Liver (tissue), 8 donors: ENCODE measurements at regions not wholly inside any gene's neighbourhood (a gene's known extent, or its start where the extent isn't known, plus 50 kb on each side); places are given as distances from the start of the nearest gene placed in this dataset.

ENCODE experiments used
- DNase-seq: peaks from one replicate; pipeline ENCODE4 v3.0.0-alpha.2; 2017; ENCODE audit warnings: low spot score
- H3K27ac ChIP-seq, 2 donors: one replicate each; pipeline ENCODE4 v1.7.0; 2013; ENCODE audit warnings: inconsistent platforms in 2 of 2, low read length in 2 of 2, control low read depth in 1 of 2, low read depth in 1 of 2, mild to moderate bottlenecking in 1 of 2
- H3K27me3 ChIP-seq, 4 donors: one replicate each; pipeline versions ENCODE4 v1.6.1 to v1.7.0; 2013; ENCODE audit warnings: low read length in 3 of 4, inconsistent platforms in 1 of 4, mild to moderate bottlenecking in 1 of 4, moderate library complexity in 1 of 4; ENCODE audit not compliant: control insufficient read depth in 4 of 4, insufficient read depth in 4 of 4
- H3K36me3 ChIP-seq, 4 donors: one replicate each; pipeline versions ENCODE4 v1.6.1 to v1.7.0; 2013; ENCODE audit warnings: low read length in 3 of 4, mild to moderate bottlenecking in 3 of 4, low read depth in 1 of 4, moderate library complexity in 1 of 4; ENCODE audit not compliant: control insufficient read depth in 4 of 4, insufficient read depth in 3 of 4
- H3K4me1 ChIP-seq, 4 donors: one replicate each; pipeline versions ENCODE4 v1.6.1 to v1.7.0; 2013; ENCODE audit warnings: low read length in 3 of 4, mild to moderate bottlenecking in 3 of 4, moderate library complexity in 1 of 4; ENCODE audit not compliant: control insufficient read depth in 4 of 4, insufficient read depth in 4 of 4
- H3K4me3 ChIP-seq, 3 donors: one replicate each; pipeline versions ENCODE4 v1.6.1 to v1.7.0; 2013; ENCODE audit warnings: low read length in 3 of 3, control low read depth in 1 of 3, low read depth in 1 of 3, mild to moderate bottlenecking in 1 of 3
- H3K9ac ChIP-seq, 2 donors: one replicate each; pipeline ENCODE4 v1.7.0; 2013; ENCODE audit warnings: low read length in 2 of 2, mild to moderate bottlenecking in 2 of 2, moderate library complexity in 2 of 2, control low read depth in 1 of 2, low read depth in 1 of 2
- H3K9me3 ChIP-seq, 4 donors: one replicate each; pipeline versions ENCODE4 v1.6.1 to v1.7.0; 2013; ENCODE audit warnings: low read length in 3 of 4; ENCODE audit not compliant: control insufficient read depth in 4 of 4
- EGR1 ChIP-seq, 2 donors: IDR thresholded peaks; 2 replicates each; pipeline ENCODE4 v1.6.1; 2016 to 2018; ENCODE audit warnings: antibody characterized with exemption in 2 of 2, low read depth in 2 of 2
- FOXA1 ChIP-seq: IDR thresholded peaks from 2 replicates; pipeline ENCODE4 v1.6.1; 2016; ENCODE audit warnings: antibody characterized with exemption
- FOXA2 ChIP-seq: IDR thresholded peaks from 2 replicates; pipeline ENCODE4 v1.6.1; 2016; ENCODE audit warnings: antibody characterized with exemption
- HNF4A ChIP-seq, 2 donors: conservative IDR thresholded peaks; 2 replicates each; pipeline ENCODE4 v1.6.1; 2016; ENCODE audit warnings: antibody characterized with exemption in 2 of 2, mild to moderate bottlenecking in 2 of 2
- HNF4G ChIP-seq: IDR thresholded peaks from 2 replicates; pipeline ENCODE4 v1.6.1; 2016; ENCODE audit warnings: antibody characterized with exemption
- JUND ChIP-seq, 2 donors: IDR thresholded peaks; 2 replicates each; pipeline ENCODE4 v1.6.1; 2016; ENCODE audit warnings: antibody characterized with exemption in 2 of 2
- NR2F2 ChIP-seq: IDR thresholded peaks from 2 replicates; pipeline ENCODE4 v1.6.1; 2016; ENCODE audit warnings: antibody characterized with exemption
- RAD21 ChIP-seq, 2 donors: IDR thresholded peaks; 2 replicates each; pipeline ENCODE4 v1.6.1; 2016; ENCODE audit warnings: antibody characterized with exemption in 2 of 2, mild to moderate bottlenecking in 2 of 2
- RXRA ChIP-seq, 2 donors: IDR thresholded peaks; 2 replicates each; pipeline ENCODE4 v1.6.1; 2017 to 2018; ENCODE audit warnings: antibody characterized with exemption in 2 of 2, mild to moderate bottlenecking in 1 of 2
- SP1 ChIP-seq: IDR thresholded peaks from 2 replicates; pipeline ENCODE4 v1.6.1; 2018; ENCODE audit warnings: antibody characterized with exemption, mild to moderate bottlenecking
- YY1 ChIP-seq: IDR thresholded peaks from 2 replicates; pipeline ENCODE4 v1.6.1; 2016; ENCODE audit warnings: antibody characterized with exemption, mild to moderate bottlenecking
- WGBS: extraction: QIAGEN DNeasy Blood & Tissue Kit; methylation state at CpG from one replicate; pipeline ENCODE4 v1.1.7; 2013; 5-methylcytosine and 5-hydroxymethylcytosine counted together
- TF ChIP-seq, protein P1 (sequence below): IDR thresholded peaks from 2 replicates; pipeline ENCODE4 v1.6.1; 2016; ENCODE audit warnings: antibody characterized with exemption
- TF ChIP-seq, protein P2 (sequence below): fragments of 150-350 bp; IDR thresholded peaks from 2 replicates; pipeline ENCODE4 v1.5.1; 2017; ENCODE audit warnings: improper control_type of control experiment, low read depth, low read length; ENCODE audit not compliant: missing input control
- TF ChIP-seq, protein P3 (sequence below): IDR thresholded peaks from 2 replicates; pipeline ENCODE4 v1.6.1; 2016; ENCODE audit warnings: antibody characterized with exemption
- TF ChIP-seq, protein P4 (sequence below): IDR thresholded peaks from 2 replicates; pipeline ENCODE4 v1.6.1; 2016; ENCODE audit warnings: antibody characterized with exemption, mild to moderate bottlenecking
- donor health status: healthy.
- donor health status: healthy.
- donor health status: healthy.
- donor health status: healthy.
- donor health status: healthy.

DNA sequence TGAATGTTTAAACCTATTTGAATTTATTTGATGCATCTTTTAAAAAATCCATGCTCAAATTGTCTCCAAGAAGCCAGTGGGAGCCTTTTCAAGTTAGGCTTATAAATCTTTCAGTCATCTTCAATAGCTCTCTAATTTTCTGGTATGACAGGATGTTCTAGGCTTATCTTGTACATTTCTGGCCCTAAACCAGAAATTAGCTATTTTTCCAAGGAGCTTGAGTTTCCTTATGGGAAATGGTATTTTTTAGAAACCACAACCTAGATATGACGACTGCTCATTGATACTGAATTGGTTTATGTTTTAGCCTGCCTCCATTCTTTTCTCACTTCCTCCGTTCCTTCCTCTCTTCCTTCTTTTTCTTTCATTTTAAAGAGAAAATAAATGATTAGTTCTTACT lies 172.3 kb downstream of the SPRY1 start:
- Histone ChIP-seq H3K9me3 (no peaks in the 10 kb centered on the region), H3K9ac (no peak overlapping the region), H3K27me3 (no peaks in the 10 kb centered on the region), H3K4me3 (no peak overlapping the region), H3K36me3 (no peaks in the 10 kb centered on the region), H3K4me1 (no peaks in the 10 kb centered on the region), H3K27ac (no peak overlapping the region)
- TF ChIP-seq FOXA1: no peak
- no peak for TF ChIP-seq YY1
- TF ChIP-seq, protein P1, sequence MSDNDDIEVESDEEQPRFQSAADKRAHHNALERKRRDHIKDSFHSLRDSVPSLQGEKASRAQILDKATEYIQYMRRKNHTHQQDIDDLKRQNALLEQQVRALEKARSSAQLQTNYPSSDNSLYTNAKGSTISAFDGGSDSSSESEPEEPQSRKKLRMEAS: no peak
- TF ChIP-seq RAD21 (IDR thresholded peaks at IDR 0.05): no peak
- TF ChIP-seq FOXA2: no peak
- no peak for TF ChIP-seq JUND (IDR thresholded peaks at IDR 0.05)
- TF ChIP-seq HNF4G: no peak
- WGBS: 76% methylated on average over 2 of the region's 2 CpGs
- no peak for DNase-seq

DNA sequence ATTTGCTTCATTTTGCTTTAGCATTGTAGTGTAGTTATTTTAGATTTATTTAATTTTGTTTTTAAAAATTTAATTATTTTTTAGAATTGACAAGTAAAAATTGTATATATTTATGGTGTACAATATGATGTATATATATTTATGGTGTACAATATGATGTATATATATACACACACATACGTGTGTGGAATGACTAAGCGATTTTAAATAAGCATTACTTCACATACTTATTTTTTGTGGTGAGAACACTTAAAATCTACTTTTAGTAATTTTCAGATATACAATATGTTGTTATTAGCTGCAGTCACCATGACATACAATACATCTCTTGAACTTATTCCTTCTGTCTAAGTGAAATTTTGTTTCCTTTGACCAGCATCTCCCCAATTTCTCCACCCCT lies 172.9 kb downstream of the SPRY1 start:
- no peaks in the 10 kb centered on the region for H3K27me3 ChIP-seq
- H3K4me1 ChIP-seq: no peaks in the 10 kb centered on the region
- no peaks in the 10 kb centered on the region for H3K36me3 ChIP-seq
- H3K27ac ChIP-seq: no peak overlapping the region
- no peak for DNase-seq
- H3K9me3 ChIP-seq: no peaks in the 10 kb centered on the region
- 93% methylated on average over 2 of the region's 2 CpGs for WGBS
- TF ChIP-seq JUND (IDR thresholded peaks at IDR 0.05) (no peak), FOXA1 (no peak), FOXA2 (no peak)
- H3K4me3 ChIP-seq: no peak overlapping the region
- H3K9ac ChIP-seq: no peak overlapping the region

DNA sequence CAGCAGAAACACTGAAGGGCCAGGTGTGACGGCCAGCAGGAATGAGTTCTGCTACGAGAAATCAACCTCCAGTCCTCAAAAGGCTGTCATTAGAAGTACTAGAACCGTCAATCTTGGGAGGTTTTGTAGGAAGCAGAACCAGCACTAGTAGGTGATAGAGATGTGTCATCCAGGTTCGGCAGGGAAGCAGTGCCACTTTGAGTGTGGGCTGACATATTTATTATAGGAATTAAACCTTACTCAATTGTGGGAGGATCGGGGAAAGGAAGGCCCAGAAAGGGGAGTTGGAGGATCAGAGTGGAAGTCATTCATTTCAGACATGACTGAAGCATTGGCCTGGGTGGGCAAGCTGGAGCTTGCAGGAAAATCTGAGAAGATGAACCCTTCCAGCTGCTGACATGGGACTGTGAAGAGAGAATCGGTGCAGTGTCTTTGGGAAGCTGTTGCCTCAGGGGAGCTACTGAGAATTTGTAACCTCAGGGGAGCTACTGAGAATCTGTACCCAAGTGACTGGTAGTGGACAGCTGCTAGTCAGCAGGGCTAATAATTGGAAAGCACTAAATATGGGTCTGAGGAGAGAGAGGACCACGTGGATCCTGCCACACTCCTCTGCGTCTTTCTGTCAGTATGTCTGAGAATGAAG lies 177.4 kb downstream of the SPRY1 start:
- Histone ChIP-seq H3K27ac (no peak overlapping the region), H3K9ac (no peak overlapping the region), H3K9me3 (no peaks in the 10 kb centered on the region), H3K4me1 (no peaks in the 10 kb centered on the region), H3K36me3 (no peaks in the 10 kb centered on the region), H3K4me3 (no peak overlapping the region), H3K27me3 (no peaks in the 10 kb centered on the region)
- TF ChIP-seq JUND (IDR thresholded peaks at IDR 0.05): no peak
- TF ChIP-seq EGR1 (IDR thresholded peaks at IDR 0.05; ENCODE audit: low read depth in 2 of 2): no peak
- TF ChIP-seq, protein P2, sequence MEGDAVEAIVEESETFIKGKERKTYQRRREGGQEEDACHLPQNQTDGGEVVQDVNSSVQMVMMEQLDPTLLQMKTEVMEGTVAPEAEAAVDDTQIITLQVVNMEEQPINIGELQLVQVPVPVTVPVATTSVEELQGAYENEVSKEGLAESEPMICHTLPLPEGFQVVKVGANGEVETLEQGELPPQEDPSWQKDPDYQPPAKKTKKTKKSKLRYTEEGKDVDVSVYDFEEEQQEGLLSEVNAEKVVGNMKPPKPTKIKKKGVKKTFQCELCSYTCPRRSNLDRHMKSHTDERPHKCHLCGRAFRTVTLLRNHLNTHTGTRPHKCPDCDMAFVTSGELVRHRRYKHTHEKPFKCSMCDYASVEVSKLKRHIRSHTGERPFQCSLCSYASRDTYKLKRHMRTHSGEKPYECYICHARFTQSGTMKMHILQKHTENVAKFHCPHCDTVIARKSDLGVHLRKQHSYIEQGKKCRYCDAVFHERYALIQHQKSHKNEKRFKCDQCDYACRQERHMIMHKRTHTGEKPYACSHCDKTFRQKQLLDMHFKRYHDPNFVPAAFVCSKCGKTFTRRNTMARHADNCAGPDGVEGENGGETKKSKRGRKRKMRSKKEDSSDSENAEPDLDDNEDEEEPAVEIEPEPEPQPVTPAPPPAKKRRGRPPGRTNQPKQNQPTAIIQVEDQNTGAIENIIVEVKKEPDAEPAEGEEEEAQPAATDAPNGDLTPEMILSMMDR: no peak
- TF ChIP-seq HNF4G: no peak
- no peak for TF ChIP-seq FOXA2
- TF ChIP-seq, protein P1: no peak
- TF ChIP-seq SP1: no peak
- no peak for TF ChIP-seq HNF4A (conservative IDR thresholded peaks at IDR 0.05)
- TF ChIP-seq, protein P3, sequence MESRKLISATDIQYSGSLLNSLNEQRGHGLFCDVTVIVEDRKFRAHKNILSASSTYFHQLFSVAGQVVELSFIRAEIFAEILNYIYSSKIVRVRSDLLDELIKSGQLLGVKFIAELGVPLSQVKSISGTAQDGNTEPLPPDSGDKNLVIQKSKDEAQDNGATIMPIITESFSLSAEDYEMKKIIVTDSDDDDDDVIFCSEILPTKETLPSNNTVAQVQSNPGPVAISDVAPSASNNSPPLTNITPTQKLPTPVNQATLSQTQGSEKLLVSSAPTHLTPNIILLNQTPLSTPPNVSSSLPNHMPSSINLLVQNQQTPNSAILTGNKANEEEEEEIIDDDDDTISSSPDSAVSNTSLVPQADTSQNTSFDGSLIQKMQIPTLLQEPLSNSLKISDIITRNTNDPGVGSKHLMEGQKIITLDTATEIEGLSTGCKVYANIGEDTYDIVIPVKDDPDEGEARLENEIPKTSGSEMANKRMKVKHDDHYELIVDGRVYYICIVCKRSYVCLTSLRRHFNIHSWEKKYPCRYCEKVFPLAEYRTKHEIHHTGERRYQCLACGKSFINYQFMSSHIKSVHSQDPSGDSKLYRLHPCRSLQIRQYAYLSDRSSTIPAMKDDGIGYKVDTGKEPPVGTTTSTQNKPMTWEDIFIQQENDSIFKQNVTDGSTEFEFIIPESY: no peak
- TF ChIP-seq, protein P4, sequence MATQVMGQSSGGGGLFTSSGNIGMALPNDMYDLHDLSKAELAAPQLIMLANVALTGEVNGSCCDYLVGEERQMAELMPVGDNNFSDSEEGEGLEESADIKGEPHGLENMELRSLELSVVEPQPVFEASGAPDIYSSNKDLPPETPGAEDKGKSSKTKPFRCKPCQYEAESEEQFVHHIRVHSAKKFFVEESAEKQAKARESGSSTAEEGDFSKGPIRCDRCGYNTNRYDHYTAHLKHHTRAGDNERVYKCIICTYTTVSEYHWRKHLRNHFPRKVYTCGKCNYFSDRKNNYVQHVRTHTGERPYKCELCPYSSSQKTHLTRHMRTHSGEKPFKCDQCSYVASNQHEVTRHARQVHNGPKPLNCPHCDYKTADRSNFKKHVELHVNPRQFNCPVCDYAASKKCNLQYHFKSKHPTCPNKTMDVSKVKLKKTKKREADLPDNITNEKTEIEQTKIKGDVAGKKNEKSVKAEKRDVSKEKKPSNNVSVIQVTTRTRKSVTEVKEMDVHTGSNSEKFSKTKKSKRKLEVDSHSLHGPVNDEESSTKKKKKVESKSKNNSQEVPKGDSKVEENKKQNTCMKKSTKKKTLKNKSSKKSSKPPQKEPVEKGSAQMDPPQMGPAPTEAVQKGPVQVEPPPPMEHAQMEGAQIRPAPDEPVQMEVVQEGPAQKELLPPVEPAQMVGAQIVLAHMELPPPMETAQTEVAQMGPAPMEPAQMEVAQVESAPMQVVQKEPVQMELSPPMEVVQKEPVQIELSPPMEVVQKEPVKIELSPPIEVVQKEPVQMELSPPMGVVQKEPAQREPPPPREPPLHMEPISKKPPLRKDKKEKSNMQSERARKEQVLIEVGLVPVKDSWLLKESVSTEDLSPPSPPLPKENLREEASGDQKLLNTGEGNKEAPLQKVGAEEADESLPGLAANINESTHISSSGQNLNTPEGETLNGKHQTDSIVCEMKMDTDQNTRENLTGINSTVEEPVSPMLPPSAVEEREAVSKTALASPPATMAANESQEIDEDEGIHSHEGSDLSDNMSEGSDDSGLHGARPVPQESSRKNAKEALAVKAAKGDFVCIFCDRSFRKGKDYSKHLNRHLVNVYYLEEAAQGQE: no peak
- no peak for TF ChIP-seq NR2F2
- no peak for TF ChIP-seq RXRA (IDR thresholded peaks at IDR 0.05)
- no peak for TF ChIP-seq FOXA1
- DNase-seq: no peak
- 93% methylated on average over 8 of the region's 8 CpGs for WGBS
